GM18511 (cell line): ENCODE measurements at regions not wholly inside any gene's neighbourhood (a gene's known extent, or its start where the extent isn't known, plus 50 kb on each side); places are given as distances from the start of the nearest gene placed in this dataset.

ENCODE experiments used
- ATAC-seq: cut with Tn5 transposase; IDR thresholded peaks from one replicate; pipeline ENCODE4 v1.9.1; 2021; ENCODE audit warnings: mild to moderate bottlenecking, moderate library complexity; ENCODE audit not compliant: unreplicated experiment

DNA sequence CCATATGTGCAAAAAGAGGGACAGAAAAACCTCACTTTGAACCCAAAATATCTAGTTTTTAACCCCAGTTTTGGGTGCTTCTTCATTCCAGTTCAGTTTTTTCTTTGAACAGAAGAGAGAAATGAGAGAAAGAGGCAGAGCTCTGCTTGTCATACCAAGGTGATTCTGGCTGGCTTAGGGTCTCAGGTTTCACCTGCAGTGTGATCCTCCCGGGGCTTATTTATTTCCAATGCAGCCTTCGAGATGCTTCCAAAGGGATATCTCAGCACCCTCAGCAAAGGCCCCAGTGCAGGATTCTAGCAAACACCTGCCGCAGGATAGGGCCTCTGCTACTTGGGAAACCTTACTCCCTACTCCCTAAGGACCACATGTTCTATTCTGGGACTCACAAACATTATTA is 131.3 kb downstream of the WDR11 start:
- no peak for ATAC-seq

- ATAC-seq = no peak
Observed at GRCh38 chr10:120983721-120984120, 132.6 kb downstream of the WDR11 start.

DNA sequence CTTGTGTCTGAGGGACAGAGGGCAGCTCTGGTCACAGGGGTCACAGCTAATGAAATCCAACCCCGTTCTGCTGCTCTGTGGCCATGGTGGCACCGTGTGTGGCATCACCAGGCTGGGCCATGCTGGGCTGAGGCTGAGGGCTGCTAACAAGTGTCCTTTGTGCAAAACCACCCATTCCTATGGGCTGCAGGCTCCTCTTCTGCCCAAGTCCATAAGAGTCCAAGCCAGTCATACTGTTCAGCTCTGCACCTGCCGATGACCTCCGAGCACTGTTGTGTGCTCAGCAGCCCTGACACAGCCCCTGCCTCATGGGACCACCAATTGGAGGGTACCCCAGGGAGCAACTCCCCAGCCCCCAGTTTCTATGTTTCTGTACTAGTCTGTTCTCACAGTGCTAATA is 133.1 kb downstream of the WDR11 start:
- ATAC-seq = no peak

DNA sequence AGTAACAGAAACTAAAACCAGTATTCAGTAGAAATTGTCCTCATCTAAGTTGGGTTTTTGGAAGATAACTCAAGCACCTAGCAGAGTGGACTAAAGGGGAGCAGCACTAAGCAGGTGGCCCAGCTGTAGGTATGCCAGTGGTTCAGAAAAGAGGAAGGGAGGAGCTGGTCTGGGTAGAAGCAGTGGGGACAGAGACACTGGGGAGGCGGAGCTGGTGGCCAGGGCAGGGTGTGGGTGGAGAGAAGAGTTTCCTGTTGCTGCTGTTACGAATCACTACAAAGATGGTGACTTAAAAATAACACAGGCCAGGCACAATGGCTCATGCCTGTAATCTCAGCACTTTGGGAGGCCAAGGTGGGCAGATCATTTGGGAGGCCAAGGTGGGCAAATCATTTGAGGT is 136.2 kb downstream of the WDR11 start:
- ATAC-seq = no peak

DNA sequence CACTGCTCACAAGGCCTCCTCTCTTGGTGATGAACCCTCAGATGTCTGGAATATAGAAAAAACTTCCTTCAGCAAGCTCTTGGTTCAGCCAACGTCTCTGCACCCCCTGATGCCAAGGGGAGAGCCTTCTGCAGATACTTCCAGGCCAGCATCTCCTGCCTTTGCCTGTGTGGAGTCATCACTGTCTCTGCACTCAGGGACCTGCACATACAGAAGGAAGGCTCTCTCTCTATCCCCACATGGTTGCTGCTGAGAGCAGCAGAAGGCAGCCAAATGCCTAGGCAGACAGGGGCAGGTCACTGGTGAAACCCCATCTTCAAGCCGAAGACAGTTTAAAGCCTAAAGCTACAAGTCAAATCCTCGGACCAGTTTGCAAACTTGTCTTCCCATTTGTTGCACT is 137.6 kb downstream of the WDR11 start:
- ATAC-seq = no peak

- ATAC-seq = no peak
Observed at GRCh38 chr10:120989279-120989678, 138.1 kb downstream of the WDR11 start.

DNA sequence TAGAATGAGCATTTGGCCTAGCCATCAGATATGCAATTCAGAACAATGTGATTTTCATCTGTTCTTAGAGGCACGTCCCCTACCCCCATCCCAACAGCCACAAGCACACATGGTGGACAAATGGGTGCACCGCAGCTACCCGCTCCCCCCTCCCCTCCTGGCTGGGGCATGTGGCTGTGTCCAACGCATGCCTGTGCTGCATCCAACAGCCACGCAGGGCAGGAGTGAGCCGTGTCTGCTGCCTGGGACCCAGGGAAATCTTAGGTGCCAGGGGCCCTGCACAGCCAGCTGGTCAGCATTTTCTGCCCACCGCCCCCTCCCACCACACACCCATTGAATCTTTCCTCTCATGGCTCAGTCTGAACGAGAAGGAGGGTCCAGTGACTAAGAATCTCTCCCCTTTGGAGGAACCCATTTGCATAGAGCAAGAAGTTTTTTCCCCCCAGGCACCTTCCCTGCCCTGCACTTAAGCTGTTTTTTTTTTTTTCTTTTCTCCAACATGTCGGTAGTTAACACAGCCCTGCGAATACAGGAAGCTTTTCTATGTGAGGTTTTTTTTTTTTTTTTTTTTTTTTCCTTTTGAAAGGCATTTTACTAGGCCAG is 138.9 kb downstream of the WDR11 start:
- ATAC-seq = no peak

DNA sequence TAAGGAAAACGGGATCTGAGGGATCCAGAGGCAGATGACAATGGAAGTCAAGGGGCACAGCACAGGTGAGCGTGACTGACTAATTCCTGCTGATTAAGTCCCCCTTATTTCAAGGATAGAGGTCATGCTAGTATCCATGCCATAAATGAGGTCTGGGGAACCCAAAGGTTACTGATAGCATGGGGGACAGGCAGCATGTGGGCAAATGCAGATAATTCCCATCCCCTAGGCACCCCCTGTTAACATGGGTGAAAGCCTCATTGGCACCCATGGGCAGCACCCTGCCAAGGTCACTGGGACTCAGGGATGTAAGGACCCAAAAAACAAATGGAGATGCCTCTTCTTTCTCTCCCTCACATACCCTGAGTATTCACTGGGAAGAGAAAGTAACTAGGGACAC is 139.7 kb downstream of the WDR11 start:
- ATAC-seq = no peak

DNA sequence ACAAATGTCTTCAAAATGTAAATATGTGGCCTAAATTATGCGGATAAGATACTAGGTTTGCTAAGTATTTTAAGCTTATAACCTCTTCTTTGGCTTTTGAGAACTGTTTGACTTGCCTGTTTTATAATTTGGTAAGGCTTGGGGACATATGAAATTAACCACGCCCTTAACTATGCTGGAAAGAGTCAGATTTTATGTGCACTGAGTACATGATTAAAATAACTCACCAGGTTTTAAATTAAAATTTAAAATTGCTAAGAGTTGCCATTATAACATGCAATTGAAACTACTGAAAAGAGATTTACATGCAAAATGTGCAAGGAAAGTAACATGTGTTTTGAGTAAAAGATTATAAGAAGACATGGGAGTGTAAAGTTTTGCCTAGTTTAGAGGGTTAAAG is 141.9 kb downstream of the WDR11 start:
- no peak for ATAC-seq

DNA sequence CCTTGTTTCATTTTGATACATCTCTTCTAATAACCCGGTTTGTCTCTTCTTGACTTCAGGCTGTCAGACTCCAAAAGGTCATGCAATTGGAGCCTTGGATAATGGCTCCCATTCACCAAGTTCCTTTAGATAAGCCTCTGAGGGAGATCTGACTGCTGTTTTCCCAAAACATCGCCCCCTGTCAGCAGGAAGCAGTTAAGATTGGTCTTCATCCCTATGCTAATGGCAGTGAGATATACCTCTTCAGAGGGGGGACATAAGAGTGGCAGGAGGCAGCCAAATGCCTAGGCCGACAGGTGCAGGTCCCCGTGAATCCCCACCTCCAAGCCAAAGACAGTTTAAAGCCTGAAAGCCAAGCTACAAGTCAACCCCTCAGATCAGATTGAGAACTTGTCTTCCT is 144.6 kb downstream of the WDR11 start:
- ATAC-seq = no peak

DNA sequence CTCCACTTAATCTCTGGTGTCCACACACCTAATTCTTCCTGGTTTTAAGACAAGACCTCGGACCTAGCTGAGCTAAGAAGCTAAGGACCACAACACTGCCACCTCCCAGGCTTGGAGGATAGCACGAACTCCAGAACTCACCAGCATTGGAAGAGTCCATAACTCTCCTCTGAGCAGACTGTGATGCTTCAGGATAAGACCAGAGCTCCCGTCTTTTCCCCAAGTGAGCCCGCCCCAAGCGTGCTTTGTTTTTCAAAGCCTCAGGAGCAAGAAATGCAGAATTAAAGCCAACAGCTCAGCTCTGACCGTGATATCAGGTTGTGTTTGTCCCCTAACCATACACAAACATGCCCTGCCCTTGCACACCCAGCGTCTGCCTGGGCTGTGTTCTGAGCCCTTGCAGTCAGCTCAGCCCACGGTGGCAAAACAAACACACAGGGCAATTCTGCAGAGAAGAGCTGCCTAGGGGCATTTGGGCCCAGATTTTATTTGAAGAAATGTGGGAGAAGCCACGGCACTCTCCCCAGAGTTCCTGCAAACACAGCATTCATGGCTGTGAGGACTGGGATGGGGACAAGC is 145.4 kb downstream of the WDR11 start:
- no peak for ATAC-seq

- ATAC-seq = no peak
Observed at GRCh38 chr10:120997313-120997712, 146.2 kb downstream of the WDR11 start.

GRCh38 chr10:120997756-120998155 is 146.6 kb downstream of the WDR11 start:
- no peak for ATAC-seq

DNA sequence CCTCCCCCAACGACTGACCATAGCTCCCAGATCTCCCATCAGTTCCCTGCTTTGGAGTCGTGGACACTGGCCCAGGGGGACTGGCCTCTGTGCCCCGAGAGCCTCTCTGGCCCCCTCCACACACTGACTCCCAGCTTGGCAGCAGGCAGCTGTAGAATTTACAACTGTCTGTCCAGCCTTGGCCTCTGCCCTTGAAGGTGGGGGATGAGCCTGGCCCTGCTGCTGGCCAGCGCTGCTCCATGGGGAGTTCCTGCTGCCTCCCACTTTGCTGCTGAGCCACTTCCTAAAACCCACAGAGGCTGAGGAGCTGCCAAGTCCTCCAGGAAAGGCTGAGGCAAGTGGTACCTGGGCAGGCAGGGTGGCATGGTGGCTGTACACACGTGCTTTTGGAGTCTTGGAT is 147.1 kb downstream of the WDR11 start:
- ATAC-seq = no peak

DNA sequence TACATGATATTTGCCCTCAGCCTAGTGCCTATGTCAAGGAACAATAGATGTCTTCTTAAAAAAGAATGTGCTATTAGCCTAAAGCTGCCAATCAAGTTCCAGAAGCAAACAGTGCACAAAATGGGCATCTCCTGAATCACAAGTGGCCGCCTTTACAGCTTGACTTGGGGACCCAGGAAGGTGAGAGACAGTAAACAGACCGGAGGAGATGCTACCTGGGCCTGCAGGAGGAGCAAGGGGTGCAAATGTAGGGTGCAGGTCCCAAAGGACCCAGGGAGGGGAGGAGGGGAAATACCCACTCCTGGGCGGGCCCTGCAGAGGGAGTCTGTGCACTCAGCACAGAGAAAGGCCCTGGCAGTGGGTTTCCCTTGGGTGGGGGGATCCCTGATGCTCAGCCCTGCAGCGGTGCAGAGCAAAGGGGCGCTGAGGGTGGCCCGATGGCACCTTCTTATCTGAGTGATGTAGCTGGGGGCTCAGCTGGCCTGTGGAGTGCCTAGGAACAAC is 147.7 kb downstream of the WDR11 start:
- ATAC-seq = no peak

- ATAC-seq = no peak
Observed at GRCh38 chr10:120999868-121000267, 148.7 kb downstream of the WDR11 start.

DNA sequence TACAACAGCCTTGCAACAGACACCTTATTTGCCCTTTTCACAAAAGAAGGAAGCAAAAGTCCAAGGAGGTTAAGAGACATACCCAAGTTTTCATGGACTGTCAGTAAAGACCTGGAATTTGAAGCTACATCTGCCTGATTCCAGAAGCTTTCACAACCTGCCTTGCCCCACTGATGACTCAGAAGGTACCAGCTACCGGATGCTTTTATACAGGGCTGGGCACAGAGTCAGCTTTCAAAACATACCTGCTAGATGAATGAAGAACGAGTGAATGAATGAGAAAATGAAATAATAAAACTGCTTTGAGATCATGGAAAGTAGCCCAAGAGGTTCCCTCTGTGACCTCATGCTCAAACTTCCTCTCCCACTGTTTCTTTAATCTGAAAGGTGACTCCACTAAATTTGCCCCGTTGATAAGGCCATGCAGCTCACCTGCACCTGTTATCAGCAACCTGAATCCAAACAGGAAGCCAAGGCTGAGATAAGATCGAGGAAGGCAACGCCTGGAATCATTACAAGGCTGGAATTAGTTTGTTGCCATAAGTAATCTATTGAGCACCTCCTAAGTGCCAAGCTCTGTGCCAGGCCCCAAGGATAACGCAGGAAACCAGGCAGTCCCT is 151.5 kb downstream of the WDR11 start:
- no peak for ATAC-seq

DNA sequence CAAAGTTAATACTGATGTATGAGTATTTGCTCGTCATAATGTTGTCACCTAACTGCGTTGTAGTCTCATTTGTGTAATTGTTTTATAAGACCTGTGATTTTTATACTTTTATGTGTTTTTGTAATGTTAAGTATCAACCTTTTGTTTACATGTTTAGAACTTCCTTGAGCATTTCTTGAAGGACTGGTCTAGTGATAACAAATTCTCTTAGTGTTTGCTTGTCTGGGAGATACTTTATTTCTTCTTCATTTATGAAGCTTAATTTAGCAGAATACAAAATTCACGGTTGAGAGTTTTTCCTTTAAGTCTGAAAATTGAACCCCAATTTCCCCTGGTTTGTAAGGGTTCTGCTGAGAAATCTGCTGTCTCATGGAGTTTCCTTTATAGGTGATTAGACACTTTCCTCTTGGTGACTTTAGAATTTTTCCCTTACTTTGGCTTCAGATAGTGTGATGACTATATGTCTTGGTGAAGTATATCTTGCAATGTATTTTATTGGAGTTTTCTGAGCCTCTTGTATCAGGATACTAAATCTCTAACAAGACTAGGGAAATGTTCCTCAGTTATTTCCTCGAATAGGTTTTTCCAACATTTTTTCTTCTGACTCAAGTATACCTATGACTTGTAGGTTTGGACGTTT is 154.9 kb downstream of the WDR11 start:
- no peak for ATAC-seq

DNA sequence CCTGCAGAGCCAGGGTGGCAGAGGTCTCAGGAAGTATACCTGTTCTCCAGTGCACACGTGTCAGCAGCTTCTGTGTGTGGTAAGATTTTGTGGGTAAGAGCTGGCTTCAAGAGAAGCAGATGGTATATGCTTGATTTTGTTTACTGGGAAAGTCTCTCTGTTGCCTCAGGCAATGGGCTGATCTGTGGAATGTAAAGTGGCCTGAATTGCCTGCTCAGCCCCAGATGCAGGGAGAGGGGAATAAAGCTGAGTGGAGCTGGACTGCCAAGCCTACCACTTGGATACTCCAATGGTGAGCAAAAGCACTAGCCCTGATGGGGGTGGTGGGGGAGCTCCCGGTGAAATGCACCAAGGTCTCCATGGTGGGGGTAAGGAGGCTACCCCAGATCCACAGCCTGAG is 156.1 kb downstream of the WDR11 start:
- no peak for ATAC-seq

- no peak for ATAC-seq
Observed at GRCh38 chr10:121015916-121016315, 164.8 kb downstream of the WDR11 start.

- no peak for ATAC-seq
Observed at GRCh38 chr10:121024905-121025584, 173.9 kb downstream of the WDR11 start.

DNA sequence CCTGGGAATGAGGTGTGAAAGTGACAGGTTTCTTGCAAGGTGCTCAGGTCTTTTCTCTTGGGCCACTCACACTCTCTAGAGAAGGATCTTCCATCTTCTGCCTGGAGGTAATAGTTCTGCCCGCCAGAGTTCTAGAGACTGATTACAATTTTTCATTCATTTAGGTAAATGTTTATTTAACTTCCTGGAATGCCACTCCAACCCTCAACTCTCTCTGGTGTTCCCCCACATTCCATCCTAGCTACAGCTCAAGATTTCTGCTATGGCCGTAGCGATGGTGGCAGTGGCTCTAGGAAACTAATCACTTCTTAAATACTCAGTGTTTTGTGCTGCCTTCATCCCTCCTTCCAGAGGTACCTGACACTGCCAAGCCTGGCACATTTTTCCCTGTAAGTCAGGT is 174.6 kb downstream of the WDR11 start:
- ATAC-seq = no peak
